Tongue (tissue), 1 donor: ENCODE measurements at regions not wholly inside any gene's neighbourhood (a gene's known extent, or its start where the extent isn't known, plus 50 kb on each side); places are given as distances from the start of the nearest gene placed in this dataset.
"Not testable (repeated sequence)": the region's sequence is repeated elsewhere in the genome, so short reads cannot be mapped to it uniquely, and the experiment has no call there.

Source experiments
- DNase-seq: peaks from one replicate; pipeline ENCODE4 v3.0.0-alpha.2; 2015

DNA sequence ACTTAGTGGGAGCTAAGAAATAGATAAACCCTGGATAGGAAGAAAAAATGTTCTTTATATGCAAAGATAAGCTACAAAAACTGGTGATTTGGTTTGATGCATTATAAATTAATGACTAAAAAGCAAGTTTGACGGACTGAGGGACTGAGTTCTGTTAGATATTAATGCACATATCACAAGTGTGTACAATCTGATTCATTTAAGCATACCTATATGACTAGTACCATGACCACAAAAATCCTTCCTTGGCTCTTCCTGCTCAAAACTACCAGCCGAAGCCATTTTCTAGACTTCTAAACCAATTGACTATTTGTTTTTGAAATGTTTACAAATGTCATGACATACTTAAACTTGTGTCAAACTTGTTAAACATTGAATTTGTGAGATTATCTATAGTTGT is 374.5 kb upstream of the MON1B start:
- DNase-seq: no peak

DNA sequence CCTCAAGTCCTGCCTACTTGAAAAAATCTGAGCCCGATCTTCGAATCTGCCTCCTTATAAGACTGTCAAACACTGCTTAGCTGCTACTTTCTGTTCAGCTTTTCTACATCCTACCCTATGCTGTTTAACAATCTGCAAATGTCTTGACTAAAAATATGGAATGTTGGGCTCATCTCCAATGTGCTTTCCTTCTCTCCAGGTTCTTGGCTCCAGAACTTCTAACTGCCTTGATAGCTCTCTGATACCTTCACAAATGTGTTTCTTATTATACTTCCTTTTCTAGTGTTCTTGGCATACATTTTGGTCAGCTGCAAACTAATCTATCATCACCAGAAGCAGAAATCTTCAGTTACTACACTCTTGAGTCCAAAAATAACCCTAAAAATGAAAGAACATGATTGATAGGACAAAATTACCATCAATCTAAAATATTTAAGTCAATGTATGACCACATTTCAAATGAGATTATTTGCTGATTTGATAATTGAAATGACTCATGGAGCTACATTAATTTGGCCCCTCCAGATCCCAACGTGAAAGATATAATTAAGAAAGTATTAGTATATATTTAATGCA is 372.3 kb upstream of the MON1B start:
- DNase-seq: peak; percentile 57

DNA sequence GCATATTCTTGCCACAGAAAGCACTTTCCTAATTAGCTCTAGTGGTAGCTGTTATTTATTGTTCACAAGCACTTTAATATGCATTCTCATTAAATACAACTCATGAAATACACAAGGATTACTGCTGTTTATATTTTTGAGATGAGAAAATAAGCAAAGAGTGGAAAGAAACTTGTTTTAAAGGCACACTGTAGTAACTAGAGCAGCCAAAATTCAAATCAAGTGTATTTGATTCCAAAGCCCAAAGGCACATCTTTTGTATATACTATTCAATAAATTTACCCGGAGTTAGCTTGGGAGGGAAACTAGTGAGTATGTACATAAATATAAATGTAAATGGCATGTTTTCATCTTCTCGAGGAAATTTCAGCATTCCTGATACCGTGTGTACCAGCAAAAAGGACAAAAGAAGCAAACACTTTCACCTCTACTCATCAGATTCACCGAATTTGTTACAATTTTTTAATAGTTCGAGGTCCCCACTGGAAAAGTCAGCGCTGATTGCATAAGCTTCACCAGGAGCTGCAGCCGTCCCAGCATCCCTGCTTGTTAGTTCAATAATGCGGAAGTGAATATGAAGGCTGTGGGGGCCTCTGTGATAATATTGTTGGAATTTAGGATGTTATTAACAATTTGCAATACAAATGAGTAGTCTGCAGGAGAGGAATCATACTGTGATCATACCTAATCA is 371.6 kb upstream of the MON1B start:
- DNase-seq: no peak

DNA sequence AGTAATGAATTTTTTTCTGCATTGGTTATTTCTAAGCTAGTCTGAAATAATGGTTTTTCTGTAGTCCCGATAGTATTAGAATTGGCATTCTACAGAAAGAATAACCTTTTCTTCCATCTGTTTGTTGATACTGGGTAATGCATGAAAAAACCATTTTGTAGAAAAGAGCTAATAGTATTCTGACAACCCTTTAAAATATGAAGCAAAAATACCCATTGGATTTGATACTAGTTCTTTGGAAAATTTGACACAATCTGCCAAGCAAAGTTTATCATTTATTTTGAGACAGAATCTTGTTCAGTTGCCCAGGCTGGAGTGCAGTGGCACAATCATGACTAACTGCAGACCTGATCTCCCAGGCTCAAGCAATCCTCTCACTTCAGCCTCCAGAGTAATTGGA is 366.8 kb upstream of the MON1B start:
- DNase-seq: no peak

DNA sequence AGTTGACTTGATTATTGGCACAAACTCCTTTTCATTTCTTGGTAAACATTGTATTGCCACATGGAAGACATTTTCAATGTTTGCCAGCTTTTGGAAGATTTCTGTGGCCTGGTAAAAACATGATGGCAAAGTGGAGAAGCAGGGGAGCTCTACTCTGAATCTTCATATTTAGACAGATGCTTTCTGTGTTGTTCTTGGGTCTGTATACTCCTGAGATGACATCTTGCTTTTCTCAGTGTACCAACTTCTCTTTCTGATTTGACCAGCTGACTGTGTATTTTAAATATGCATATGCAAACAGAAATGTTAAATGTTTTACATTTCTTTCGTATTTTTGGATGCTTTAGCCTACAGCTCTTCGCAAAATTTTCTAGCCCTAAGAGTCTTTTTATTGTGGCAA is 366.2 kb upstream of the MON1B start:
- DNase-seq: no peak

- no peak for DNase-seq
Observed at GRCh38 chr16:76835339-76835738, 355.7 kb upstream of the MON1B start.

DNA sequence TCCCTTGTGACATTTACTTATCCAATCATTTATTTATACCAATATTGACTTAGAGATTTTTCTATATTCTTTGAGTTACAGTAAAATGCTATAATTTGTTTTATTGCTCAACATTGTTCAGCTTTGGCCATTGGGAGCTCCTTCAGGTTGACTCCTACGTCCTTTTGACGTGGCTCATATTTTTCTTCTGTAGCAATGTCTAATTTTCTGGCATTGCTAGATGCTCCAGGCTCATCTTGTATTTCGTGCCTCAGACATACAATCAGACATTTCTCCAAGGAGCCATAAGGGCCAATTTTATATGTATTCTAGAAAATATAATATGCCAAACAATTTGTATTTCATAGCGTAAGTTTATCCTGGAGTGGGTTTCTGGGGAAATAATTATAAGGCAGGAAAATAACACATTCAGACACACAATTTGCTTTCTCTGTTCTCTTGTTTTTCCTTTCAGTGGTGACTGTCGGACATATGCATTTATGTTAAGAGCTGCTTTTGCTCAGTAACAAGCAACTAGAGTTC is 355.1 kb upstream of the MON1B start:
- no peak for DNase-seq

DNA sequence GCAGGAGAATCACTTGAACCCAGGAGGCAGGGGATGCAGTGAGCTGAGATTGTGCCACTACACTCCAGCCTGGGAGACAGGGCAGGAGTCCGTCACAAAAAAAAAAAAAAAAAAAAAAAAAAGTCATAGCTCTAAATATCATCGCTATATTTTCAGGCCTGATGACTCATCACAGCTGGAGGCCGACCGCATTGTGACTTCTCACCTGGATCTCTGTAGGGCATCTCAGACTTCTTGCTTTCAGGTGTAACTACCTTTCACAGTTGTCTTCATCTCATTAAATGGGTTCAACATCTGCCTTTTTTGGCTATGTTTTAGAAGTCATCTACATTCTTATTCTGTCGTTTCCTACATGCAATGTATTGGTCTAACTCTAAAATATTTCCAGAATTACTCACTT is 353.1 kb upstream of the MON1B start:
- no peak for DNase-seq

- DNase-seq: no peak
Observed at GRCh38 chr16:76854234-76854633, 336.8 kb upstream of the MON1B start.

GRCh38 chr16:76856112-76856511 is 334.9 kb upstream of the MON1B start:
- no peak for DNase-seq

GRCh38 chr16:76857402-76857801 is 333.6 kb upstream of the MON1B start:
- DNase-seq: no peak

- no peak for DNase-seq
Observed at GRCh38 chr16:76862901-76863300, 328.1 kb upstream of the MON1B start.

- no peak for DNase-seq
Observed at GRCh38 chr16:76866994-76867393, 324.0 kb upstream of the MON1B start.

- no peak for DNase-seq
Observed at GRCh38 chr16:76875898-76876297, 315.1 kb upstream of the MON1B start.

- DNase-seq: no peak
Observed at GRCh38 chr16:76879420-76879819, 311.6 kb upstream of the MON1B start.

DNA sequence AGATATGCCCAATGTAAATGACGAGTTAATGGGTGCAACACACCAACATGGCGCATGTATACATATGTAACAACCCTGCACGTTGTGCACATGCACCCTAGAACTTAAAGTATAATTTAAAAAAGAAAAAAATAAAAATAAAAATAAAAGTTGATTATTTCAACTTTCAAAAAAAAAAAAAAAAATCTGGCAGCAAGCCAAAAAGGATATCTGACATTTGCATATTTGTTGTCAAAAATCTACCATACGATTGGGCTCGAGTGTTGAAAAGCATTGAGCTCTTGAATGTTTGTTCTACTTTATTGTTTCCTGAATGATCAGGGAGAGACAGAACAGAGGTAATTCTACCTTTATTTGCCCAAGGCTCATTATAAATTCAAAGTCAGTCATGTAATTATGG is 310.5 kb upstream of the MON1B start:
- DNase-seq: not testable (repeated sequence)

- DNase-seq: no peak
Observed at GRCh38 chr16:76882105-76882504, 308.9 kb upstream of the MON1B start.

DNA sequence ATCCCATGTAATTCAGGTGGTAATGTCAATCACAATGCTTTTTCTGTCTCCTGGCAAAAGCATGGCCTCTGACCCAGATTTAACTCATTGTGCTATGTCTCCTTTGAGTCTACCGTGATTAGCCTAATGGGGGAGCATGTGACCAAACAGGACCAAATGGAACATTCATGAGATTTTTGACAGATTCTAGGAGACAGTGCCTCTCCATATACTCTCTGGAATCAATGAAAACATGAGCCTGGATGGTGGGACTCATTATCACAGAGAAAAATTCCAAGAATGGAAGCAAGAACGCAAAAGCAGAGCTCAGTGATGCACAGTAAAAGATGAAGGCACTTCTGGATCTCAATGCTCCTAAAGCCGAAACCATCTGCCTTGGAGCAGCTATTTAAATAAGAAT is 307.9 kb upstream of the MON1B start:
- no peak for DNase-seq

DNA sequence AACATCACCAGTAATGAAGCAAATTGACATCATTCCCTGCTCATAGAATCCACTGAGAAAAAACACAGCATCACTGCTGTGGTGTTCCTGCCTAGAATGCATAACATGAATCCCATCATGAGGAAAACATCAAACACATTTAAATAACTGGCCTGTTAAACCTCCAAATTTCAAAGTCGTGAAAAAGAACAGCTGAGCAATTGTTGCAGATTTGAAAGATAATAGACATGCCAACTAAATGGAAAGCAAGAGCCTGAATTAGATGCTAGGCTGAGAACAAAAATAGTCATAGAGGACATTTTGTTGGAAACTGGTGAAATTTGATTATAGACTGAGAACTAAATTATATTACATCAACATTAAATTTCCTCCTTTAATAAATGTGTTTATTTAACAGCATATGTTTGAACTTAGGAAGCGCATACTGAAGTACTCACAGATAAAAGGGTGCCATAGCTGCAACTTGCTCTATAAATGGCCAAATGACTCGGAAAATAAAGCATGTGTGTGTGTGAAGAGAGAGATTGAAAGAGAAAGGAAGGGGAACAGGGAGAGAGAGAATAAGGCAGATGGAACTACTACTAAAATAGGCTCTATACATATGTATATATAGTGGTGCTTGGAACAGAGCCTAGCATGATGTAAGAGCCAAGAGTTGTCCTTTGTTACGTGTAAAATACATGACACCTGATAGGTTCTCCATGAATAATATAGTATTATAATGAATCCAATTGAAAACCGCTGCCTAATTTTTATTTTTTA is 305.0 kb upstream of the MON1B start:
- peak; percentile 15 for DNase-seq

GRCh38 chr16:76897816-76898215 is 293.2 kb upstream of the MON1B start:
- DNase-seq: no peak

DNA sequence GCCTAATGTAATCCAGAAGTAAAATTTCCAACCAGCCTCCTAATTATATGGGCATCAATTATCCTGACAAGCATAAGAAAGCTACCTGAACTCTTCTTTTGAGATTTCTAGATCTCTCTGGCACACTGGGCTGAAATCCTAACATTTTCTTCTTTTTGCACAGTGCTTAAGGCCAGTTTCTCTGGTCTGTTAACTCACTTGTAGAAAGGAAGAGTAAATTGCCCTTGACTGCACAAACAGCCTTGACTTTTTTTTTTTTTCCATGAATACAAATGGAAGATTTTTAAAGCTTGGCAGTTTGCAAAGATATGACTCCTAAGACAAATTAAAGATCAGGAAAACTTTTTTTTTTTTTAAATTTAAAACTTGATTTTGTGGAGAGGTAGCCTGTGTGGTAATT is 291.2 kb upstream of the MON1B start:
- DNase-seq: no peak

DNA sequence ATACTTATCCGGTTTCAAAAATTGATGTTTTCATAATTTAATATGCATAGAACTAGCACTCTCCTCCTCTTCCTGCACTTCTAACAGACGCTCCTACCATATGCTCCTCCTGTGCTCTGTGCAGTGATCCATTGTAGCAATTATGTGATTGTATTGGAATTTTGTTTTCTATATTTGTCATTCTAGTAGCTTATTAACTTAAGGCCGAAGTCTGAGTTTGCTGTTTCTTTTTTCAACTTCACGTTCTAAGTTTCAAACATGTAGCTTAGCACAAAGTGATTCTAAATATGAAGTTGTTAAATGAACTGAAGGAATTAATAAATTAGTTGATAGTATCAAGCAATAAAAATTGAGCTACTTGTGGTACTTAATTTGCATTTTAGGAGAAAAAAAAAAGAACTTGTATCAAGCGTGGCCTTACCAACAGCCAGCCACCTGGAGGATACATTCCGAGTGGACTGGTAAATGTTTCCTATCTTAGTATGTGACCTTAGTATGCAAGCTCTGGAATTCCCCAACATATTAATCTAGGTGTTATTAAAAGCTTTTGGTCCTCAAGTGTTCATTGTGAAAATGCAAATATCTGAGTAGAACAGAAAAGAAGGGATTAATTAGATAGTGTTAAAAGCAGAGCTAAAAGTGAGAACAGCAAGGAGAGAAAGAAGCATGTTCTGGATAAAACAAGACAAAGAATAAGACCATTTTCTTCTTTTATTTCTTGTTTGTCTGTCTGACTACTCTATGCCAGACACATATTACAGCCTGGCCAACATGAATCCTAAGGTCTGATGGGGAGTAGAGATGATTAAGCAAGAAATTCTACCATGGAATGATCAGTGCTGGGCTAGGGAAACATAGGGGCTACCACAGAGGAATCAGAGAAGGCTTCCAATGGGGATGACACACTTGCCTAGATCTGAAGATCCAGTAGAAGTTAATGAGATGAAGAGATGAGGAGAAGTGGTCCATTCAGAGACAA is 290.4 kb upstream of the MON1B start:
- no peak for DNase-seq
